ENCODE measurements at regions not wholly inside any gene's neighbourhood (a gene's known extent, or its start where the extent isn't known, plus 50 kb on each side); places are given as distances from the start of the nearest gene placed in this dataset.

- no peak for TF ChIP-seq CTCF (optimal IDR thresholded peaks at IDR 0.05 in 1 of 3, IDR thresholded peaks at IDR 0.05 in 1 of 3, conservative IDR thresholded peaks at IDR 0.05 in 1 of 3; ENCODE audit: extremely low read depth in 1 of 3, insufficient read depth in 2 of 3, low read length in 3 of 3)
- no peak for TF ChIP-seq EZH2 (IDR thresholded peaks at IDR 0.05; ENCODE audit: low read length)
These were observed 59.4 kb downstream of the MAGEF1 start for GRCh38 chr3:184652465-184652864.
